ENCODE measurements at regions not wholly inside any gene's neighbourhood (a gene's known extent, or its start where the extent isn't known, plus 50 kb on each side); places are given as distances from the start of the nearest gene placed in this dataset.

DNA sequence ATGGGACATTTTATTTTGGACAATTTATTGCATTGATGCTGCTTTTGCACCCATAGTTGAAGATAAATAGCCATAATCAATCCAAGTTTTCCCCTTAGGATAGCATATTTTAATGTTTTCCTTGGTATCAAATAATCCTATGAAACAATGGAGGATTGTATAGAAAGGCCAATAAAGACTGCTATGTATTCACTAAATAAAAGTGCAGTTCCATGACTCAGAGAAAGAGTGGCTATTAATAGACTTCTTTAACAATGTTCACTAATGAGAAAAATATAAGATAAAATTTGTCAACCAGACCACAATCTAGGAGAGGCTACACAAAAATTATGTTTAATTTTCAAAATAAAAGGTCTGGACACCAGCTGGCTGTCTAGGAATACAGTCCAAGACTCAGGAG is 560.9 kb upstream of the AGTR1 start:
- TF ChIP-seq, protein P1, sequence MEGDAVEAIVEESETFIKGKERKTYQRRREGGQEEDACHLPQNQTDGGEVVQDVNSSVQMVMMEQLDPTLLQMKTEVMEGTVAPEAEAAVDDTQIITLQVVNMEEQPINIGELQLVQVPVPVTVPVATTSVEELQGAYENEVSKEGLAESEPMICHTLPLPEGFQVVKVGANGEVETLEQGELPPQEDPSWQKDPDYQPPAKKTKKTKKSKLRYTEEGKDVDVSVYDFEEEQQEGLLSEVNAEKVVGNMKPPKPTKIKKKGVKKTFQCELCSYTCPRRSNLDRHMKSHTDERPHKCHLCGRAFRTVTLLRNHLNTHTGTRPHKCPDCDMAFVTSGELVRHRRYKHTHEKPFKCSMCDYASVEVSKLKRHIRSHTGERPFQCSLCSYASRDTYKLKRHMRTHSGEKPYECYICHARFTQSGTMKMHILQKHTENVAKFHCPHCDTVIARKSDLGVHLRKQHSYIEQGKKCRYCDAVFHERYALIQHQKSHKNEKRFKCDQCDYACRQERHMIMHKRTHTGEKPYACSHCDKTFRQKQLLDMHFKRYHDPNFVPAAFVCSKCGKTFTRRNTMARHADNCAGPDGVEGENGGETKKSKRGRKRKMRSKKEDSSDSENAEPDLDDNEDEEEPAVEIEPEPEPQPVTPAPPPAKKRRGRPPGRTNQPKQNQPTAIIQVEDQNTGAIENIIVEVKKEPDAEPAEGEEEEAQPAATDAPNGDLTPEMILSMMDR (IDR thresholded peaks at IDR 0.05): no peak
- TF ChIP-seq POLR2A (IDR thresholded peaks at IDR 0.05): no peak
